ENCODE measurements at regions not wholly inside any gene's neighbourhood (a gene's known extent, or its start where the extent isn't known, plus 50 kb on each side); places are given as distances from the start of the nearest gene placed in this dataset.
"Not testable (repeated sequence)": the region's sequence is repeated elsewhere in the genome, so short reads cannot be mapped to it uniquely, and the experiment has no call there.

DNA sequence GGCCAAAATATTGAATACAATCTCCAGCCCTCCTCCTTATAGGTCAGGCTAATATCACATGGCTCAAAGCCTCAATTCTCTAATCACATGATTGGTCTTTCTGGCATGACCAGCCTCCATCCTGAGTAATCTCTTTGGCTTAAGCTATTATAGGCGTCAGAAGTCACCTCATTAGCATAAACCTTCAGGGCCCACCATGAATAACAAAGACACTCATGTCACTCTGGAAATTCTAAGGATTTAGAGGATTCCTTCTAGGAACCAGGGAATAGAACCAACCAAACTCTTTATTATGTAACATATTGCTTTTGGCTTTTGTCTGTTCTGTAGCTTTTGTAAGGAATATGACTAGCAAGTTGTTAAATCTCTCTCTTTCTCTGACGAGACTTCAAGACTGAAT lies 109.2 kb upstream of the IGFBP7 start:
- no peak for DNase-seq (ENCODE audit: missing footprints)
- intact Hi-C loops (cut with DNase I) = no loop called here
- ATAC-seq = no peak

GRCh38 chr4:57214654-57215411 lies 104.6 kb upstream of the IGFBP7 start:
- no peak for ATAC-seq
- intact Hi-C loops (cut with DNase I) = no loop called here
- no peak for DNase-seq (ENCODE audit: missing footprints)

DNA sequence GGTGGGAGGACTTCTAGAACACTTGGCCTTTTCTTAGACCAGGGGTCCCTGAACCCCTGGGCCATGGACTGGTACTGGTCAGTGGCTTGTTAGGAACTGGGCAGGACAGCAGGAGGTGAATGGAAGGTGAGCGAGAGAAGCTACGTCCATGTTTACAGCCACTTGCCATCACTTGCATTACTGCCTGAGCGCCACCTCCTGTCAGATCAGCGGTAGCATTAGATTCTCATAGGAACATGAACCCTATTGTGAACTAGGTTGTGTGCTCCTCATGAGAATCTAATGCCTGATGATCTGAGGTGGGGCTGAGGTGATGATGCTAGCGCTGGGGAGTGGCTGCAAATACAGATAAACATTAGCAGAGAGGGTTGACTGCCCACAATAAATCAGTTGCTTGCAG lies 100.9 kb upstream of the IGFBP7 start:
- ATAC-seq = no peak
- intact Hi-C loops (cut with DNase I) = no loop called here

DNA sequence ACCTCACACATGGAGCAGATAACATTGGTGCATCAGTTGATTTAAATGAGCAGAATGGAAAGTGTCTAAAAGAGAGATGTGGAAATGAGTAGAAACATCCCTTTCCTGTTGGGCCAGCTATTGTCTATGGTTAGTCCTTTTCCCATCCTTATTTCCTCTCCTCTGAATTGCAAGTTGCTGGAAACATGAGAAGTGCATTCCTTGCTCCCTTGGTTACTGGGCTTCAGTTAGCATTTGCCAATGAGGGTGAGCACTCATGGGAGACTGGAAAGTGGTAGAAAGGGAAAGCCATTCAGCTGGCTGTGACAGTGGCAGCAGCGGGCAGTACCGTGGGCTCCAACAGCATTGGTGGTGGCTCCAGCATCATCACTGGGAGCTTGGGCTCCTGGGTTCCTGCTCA lies 96.0 kb upstream of the IGFBP7 start:
- intact Hi-C loops (cut with DNase I) = no loop called here
- DNase-seq (ENCODE audit: missing footprints) (no peak), ATAC-seq (no peak)

More for the DNA sequence above, 100.9 kb upstream of the IGFBP7 start:
- no peak for DNase-seq (ENCODE audit: missing footprints)

DNA sequence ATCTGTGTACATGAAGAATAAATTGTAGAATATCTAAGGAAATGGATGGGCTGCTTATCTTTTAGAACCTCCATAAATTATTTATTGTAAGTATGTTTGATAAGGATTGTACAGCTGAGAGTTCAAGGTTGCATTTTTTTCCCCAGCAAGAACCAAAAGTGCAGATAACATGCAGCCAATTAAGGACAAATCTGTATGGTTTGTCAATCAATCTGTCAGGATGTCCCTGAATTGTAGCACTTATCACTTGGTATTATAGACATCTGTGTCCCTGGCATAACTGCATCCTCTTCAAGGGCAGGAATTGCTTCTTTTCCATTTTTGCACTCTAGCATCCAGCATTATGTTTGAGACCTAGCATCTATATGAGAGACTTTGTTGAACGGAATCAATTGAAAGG lies 95.4 kb upstream of the IGFBP7 start:
- ATAC-seq (no peak), DNase-seq (ENCODE audit: missing footprints) (no peak)
- intact Hi-C loops (cut with DNase I) = no loop called here

GRCh38 chr4:57200799-57201327 lies 90.7 kb upstream of the IGFBP7 start:
- ATAC-seq = no peak
- DNase-seq (ENCODE audit: missing footprints) = no peak
- intact Hi-C loops (cut with DNase I) = no loop called here

GRCh38 chr4:57199267-57199666 lies 89.1 kb upstream of the IGFBP7 start:
- ATAC-seq = no peak

GRCh38 chr4:57195622-57196021 lies 85.4 kb upstream of the IGFBP7 start:
- DNase-seq (ENCODE audit: missing footprints) (no peak), ATAC-seq (peak; percentile 13)
- intact Hi-C loops (cut with DNase I) = no loop called here

More at GRCh38 chr4:57199267-57199666, 89.1 kb upstream of the IGFBP7 start:
- intact Hi-C loops (cut with DNase I) = no loop called here
- DNase-seq (ENCODE audit: missing footprints) = no peak

DNA sequence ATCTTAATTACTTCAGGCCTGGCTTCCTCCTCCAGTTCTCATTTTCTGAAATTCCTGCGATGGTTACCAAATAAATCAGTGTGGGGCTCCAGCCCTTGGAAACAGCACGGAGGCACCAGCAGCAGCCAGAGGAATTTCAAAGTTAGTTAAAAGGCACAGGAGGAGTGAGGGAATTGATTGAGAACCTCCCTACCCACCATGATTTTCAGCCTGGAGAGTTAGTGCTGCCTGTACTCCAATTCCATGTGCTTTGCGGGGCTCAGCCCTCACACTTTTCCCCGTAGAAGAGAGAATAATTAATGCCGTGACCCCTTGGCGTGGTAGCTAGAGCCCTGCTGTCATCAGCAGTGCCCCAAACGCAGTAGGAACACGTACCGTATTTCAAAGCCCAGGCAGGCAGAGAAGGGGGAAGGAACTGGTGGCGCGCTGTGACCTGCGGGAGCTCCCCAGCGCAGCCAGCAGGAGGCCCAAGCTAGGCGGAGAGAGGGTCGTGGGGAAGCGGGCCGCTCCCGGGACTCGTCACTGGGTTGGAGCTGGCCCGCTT lies 84.0 kb upstream of the IGFBP7 start:
- DNase-seq (ENCODE audit: missing footprints) (no peak), ATAC-seq (no peak)
- intact Hi-C loops (cut with DNase I) = no loop called here

DNA sequence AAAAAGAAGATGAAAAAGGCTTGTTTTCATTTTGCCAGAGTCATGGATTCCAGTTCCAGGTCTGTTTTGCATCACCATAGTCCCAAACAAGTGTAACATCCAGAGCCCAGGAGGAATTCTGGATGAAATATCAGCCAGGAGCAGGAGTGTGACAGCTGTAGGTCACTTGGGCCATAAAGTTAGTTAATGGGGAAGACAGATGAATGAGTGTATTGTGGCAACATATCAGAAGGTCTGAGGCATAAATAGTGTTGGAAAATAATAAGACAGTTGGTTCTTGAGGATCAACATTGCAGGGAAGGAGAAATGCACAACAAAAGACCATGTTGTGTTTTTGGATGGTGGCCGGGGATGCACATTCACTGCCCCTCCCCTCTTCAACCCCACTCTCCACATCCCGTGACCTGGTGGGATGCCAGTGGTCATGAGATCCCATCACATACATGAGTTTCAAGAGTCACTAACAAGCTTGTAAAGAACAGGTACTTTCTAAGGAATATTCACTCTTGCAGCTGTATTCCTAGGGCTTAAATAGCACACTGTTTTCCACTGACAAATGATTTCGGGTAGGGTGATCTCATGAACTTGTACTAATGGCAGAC lies 83.1 kb upstream of the IGFBP7 start:
- DNase-seq (ENCODE audit: missing footprints) (no peak), ATAC-seq (no peak)
- intact Hi-C loops (cut with DNase I) = no loop called here

DNA sequence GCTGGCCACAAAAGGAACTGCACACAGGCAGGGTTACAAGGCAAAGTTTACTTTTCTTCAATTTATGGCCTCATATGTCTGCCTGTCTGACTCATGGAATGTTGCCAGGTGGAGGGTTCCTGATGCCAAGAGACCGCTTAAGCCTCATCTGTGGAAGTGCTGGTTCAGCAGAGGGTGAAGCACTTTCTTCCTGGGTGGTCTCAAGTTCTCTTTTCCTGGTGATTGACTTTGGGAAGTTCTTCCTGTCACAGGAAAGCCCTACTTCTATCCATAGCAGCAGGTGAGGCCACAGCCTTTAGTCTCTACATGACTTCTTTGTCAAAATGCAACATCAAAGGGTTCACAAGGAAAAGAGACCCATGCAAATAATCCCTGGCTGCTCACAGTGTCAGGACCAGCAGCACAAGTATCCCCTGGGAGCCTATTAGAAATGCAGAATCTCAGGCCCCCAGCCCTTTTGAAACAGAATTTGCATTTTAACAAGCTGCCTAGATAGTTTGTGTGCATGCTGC lies 81.4 kb upstream of the IGFBP7 start:
- ATAC-seq = no peak
- DNase-seq (ENCODE audit: missing footprints) = no peak
- intact Hi-C loops (cut with DNase I) = no loop called here

- ATAC-seq = no peak
- intact Hi-C loops (cut with DNase I) = no loop called here
- DNase-seq (ENCODE audit: missing footprints) = no peak
These were observed 80.7 kb upstream of the IGFBP7 start for GRCh38 chr4:57190601-57191481.

GRCh38 chr4:57187246-57187645 lies 77.1 kb upstream of the IGFBP7 start:
- intact Hi-C loops (cut with DNase I) = no loop called here
- DNase-seq (ENCODE audit: missing footprints) (no peak), ATAC-seq (no peak)

- intact Hi-C loops (cut with DNase I) = no loop called here
- DNase-seq (ENCODE audit: missing footprints) (no peak), ATAC-seq (no peak)
These were observed 74.3 kb upstream of the IGFBP7 start for GRCh38 chr4:57184378-57185029.

DNA sequence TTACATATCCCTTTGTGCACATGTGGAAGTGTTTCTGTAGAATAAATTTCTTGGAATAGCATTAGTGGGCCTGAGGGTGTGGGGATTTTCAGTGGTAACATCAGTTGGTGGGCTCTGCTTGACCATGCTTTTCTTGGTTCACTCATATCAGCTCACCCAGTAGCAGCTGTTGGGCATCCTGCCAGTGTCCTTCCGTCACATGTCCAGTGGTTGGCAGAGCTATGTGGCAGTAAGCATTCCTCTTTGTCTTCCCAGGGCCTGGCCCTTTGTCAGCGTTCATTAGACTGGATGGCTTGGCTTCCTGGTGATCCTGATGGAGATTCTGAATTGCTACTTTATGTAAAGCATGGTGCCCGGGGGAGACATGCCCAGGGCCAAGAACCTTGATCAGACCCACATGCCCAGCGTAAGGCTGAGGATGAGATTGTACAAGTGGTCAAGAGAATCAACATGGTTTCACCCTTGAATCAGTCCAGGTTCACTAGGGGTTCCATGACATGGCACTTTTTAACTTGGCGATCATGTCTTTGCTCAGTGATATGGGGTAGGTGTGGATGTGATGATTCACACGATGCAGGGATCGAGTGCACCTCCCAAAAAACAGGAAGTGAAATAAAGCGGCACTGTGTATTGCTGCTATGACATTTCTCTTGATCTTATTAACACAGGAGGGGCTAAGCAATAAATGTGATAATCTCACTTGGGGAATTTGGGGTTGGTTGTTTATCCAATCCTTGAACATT lies 72.1 kb upstream of the IGFBP7 start:
- intact Hi-C loops (cut with DNase I) = no loop called here
- DNase-seq (ENCODE audit: missing footprints) = peak; percentile 79
- peak; percentile 72 for ATAC-seq

DNA sequence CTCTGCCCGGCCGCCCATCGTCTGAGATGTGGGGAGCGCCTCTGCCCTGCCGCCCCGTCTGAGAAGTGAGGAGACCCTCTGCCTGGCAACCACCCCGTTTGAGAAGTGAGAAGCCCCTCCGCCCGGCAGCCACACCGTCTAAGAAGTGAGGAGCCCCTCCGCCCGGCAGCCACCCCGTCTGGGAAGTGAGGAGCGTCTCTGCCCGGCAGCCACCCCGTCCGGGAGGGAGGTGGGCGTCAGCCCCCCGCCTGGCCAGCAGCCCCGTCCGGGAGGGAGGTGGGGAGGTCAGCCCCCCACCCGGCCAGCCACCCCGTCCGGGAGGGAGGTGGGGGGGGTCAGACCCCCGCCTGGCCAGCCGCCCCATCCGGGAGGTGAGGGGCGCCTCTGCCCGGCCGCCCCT lies 63.0 kb upstream of the IGFBP7 start:
- DNase-seq (ENCODE audit: missing footprints); intact Hi-C loops (cut with DNase I); ATAC-seq: not testable (repeated sequence)

DNA sequence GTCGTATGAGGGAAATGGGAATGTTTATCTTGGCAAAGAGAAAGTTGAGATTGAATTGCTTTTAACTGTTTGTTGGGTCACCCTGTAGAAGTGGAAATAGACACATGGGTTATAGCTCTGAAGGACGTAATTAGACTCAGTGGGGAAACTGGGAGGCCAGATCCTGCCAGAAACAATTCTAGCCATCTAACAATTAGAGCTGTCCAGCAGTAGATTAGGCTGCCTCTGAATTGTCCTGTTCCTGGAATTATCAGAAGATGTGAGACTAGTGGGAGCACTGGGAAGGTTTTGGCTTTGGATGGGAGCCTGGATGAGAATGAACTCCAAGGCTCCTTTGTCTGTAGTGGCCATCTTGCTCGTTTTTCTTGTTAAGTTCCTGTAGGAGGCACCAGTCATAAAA lies 61.9 kb upstream of the IGFBP7 start:
- no peak for DNase-seq (ENCODE audit: missing footprints)
- ATAC-seq = no peak
- intact Hi-C loops (cut with DNase I) = no loop called here

DNA sequence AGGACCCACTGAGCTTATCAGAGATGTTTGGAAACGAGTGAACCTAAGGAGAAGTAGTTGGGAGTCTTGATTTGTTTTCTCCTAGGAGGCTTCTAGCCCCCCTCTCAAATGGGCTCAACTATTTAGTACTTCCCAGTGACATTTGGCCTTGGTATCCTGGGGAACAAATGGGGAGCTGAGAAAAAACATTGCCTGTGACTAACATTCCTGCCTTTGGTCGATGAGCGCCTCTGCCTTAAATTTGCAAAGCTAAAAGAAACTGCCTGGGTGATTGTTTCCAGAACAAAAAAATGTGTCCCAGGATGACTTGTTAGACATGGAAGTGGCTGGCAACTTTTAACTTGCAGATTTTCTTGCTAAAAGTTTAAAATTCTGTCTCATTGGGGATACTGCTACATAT lies 58.8 kb upstream of the IGFBP7 start:
- intact Hi-C loops (cut with DNase I) = no loop called here
- ATAC-seq = no peak
- DNase-seq (ENCODE audit: missing footprints) = no peak

Data from Right ventricle myocardium inferior (tissue), 1 donor.